Activated B cell treated with CpG ODN at 0.5 μM for 24 hours (primary cell): ENCODE measurements at regions not wholly inside any gene's neighbourhood (a gene's known extent, or its start where the extent isn't known, plus 50 kb on each side); places are given as distances from the start of the nearest gene placed in this dataset.

ENCODE experiments used
- ATAC-seq: fragments of 200-7000 bp; cut with Tn5 transposase; one replicate; pipeline ENCODE4 v1.10.0; 2021; ENCODE audit warnings: low read depth, mild to moderate bottlenecking, moderate library complexity
- CTCF ChIA-PET: fragments of 350-600 bp; sonication (Branson Sonifier 250); formaldehyde crosslinking; loops from one replicate; lab custom pipeline; 2021; ENCODE audit warnings: antibody characterized with exemption; lab: Charles Lee
- POLR2A ChIA-PET: fragments of 350-600 bp; sonication (Branson Sonifier 250); formaldehyde crosslinking; loops from one replicate; lab custom pipeline; 2021; ENCODE audit warnings: antibody characterized with exemption; lab: Charles Lee
- DNase-seq: peaks from one replicate; pipeline ENCODE4 v3.0.0; 2022
- H3K27ac Mint-ChIP-seq: one replicate; pipeline ENCODE4 v1.8.0; 2020; ENCODE audit warnings: mixed read lengths
- H3K27me3 Mint-ChIP-seq: one replicate; pipeline ENCODE4 v1.8.0; 2021; ENCODE audit warnings: mixed read lengths
- H3K36me3 Mint-ChIP-seq: one replicate; pipeline ENCODE4 v1.8.0; 2021; ENCODE audit warnings: low read depth, mixed read lengths
- H3K4me1 Mint-ChIP-seq: one replicate; pipeline ENCODE4 v1.8.0; 2021; ENCODE audit warnings: mixed read lengths
- H3K4me3 Mint-ChIP-seq: one replicate; pipeline ENCODE4 v1.8.0; 2020; ENCODE audit warnings: mild to moderate bottlenecking, mixed read lengths
- H3K9me3 Mint-ChIP-seq: one replicate; pipeline ENCODE4 v1.8.0; 2020; ENCODE audit warnings: mixed read lengths
- CTCF ChIP-seq: fragments of 200-600 bp; IDR thresholded peaks from one replicate; pipeline ENCODE4 v1.8.0; 2022; ENCODE audit warnings: antibody characterized with exemption, mild to moderate bottlenecking
- intact Hi-C: fragments of 100-400 bp; cut with micrococcal nuclease; formaldehyde crosslinking; loops from one replicate; pipeline ENCODE4 v1.15.1; 2024

GRCh38 chr12:107526555-107527180 lies 158.9 kb upstream of the PWP1 start:
- no peak for ATAC-seq
- no peaks in the 10 kb centered on the region for H3K4me1 Mint-ChIP-seq
- no peak overlapping the region for H3K4me3 Mint-ChIP-seq
- no peaks in the 10 kb centered on the region for H3K36me3 Mint-ChIP-seq
- no peak for TF ChIP-seq CTCF
- H3K27ac Mint-ChIP-seq, result no peak overlapping the region
- intact Hi-C loops, result no loop called here
- CTCF ChIA-PET, result no interaction called here
- peaks cover 3% of the 10 kb centered on the region for H3K9me3 Mint-ChIP-seq
- POLR2A ChIA-PET, result no interaction called here
- DNase-seq, result no peak
- H3K27me3 Mint-ChIP-seq, result no peaks in the 10 kb centered on the region

GRCh38 chr12:107528731-107529365 lies 156.8 kb upstream of the PWP1 start:
- ATAC-seq (no peak), DNase-seq (no peak)
- Mint-ChIP-seq H3K9me3 (peaks cover 2% of the 10 kb centered on the region), H3K27me3 (no peaks in the 10 kb centered on the region), H3K27ac (no peak overlapping the region), H3K4me1 (peaks cover 10% of the 10 kb centered on the region), H3K36me3 (no peaks in the 10 kb centered on the region), H3K4me3 (no peak overlapping the region)
- no peak for TF ChIP-seq CTCF
- CTCF ChIA-PET, result no interaction called here
- intact Hi-C loops, result no loop called here
- POLR2A ChIA-PET, result no interaction called here

- H3K27ac Mint-ChIP-seq, result no peak overlapping the region
- intact Hi-C loops, result no loop called here
- peaks cover 7% of the 10 kb centered on the region for H3K9me3 Mint-ChIP-seq
- ATAC-seq (no peak), DNase-seq (no peak)
- ChIA-PET CTCF (no interaction called here), POLR2A (no interaction called here)
- peaks cover 10% of the 10 kb centered on the region for H3K4me1 Mint-ChIP-seq
- H3K27me3 Mint-ChIP-seq, result no peaks in the 10 kb centered on the region
- TF ChIP-seq CTCF, result no peak
- no peaks in the 10 kb centered on the region for H3K36me3 Mint-ChIP-seq
- no peak overlapping the region for H3K4me3 Mint-ChIP-seq
These were observed 155.6 kb upstream of the PWP1 start for GRCh38 chr12:107529991-107530390.

GRCh38 chr12:107530701-107531100 lies 154.9 kb upstream of the PWP1 start:
- Mint-ChIP-seq H3K4me3 (no peak overlapping the region), H3K9me3 (peaks cover 7% of the 10 kb centered on the region), H3K4me1 (peaks cover 10% of the 10 kb centered on the region), H3K27ac (no peak overlapping the region), H3K27me3 (no peaks in the 10 kb centered on the region), H3K36me3 (no peaks in the 10 kb centered on the region)
- intact Hi-C loops, result no loop called here
- DNase-seq, result no peak
- no peak for ATAC-seq
- ChIA-PET CTCF (no interaction called here), POLR2A (no interaction called here)
- TF ChIP-seq CTCF, result no peak

GRCh38 chr12:107533218-107533617 lies 152.4 kb upstream of the PWP1 start:
- no peak for TF ChIP-seq CTCF

More at GRCh38 chr12:107533218-107533617, 152.4 kb upstream of the PWP1 start:
- Mint-ChIP-seq H3K4me3 (no peak overlapping the region), H3K27me3 (no peaks in the 10 kb centered on the region), H3K9me3 (peaks cover 7% of the 10 kb centered on the region), H3K36me3 (no peaks in the 10 kb centered on the region), H3K4me1 (peaks cover 10% of the 10 kb centered on the region), H3K27ac (no peak overlapping the region)
- ATAC-seq (no peak), DNase-seq (no peak)
- POLR2A ChIA-PET, result no interaction called here
- CTCF ChIA-PET, result no interaction called here
- intact Hi-C loops, result no loop called here
